Raji (cell line): ENCODE measurements at regions not wholly inside any gene's neighbourhood (a gene's known extent, or its start where the extent isn't known, plus 50 kb on each side); places are given as distances from the start of the nearest gene placed in this dataset.

Experiments
- POLR2A ChIP-seq: IDR thresholded peaks from 2 replicates; pipeline ENCODE4 v1.6.1; 2011; ENCODE audit warnings: low read depth, low read length, control low read depth; ENCODE audit not compliant: insufficient read depth

GRCh38 chr6:18335948-18336347 lies 51.2 kb upstream of the RNF144B start:
- TF ChIP-seq POLR2A: no peak

- TF ChIP-seq POLR2A: no peak
Measured at GRCh38 chr6:18334251-18334650, 52.9 kb upstream of the RNF144B start.

- no peak for TF ChIP-seq POLR2A
Measured at GRCh38 chr6:18330548-18331081, 56.5 kb upstream of the RNF144B start.

DNA sequence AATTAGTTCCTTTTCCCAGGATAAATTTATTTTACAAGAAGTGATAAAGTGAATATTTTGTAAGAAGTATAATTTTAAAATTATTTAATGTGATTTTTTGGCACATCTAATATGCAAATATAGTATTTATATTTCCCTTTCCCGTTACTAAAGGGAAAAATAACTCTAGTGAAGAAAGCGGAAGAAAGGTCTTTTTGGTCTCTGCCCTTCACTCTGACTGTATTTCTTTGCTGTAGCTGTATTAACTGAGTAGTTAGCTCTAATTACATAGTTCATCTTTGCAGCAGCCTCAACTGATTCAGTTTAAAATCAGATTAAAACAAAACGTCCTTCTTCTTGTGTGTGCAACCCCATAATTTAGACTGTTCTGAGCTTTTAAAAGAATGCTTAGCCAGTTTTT lies 57.4 kb upstream of the RNF144B start:
- peak; percentile 29; the same call in 1 of the 2 replicates for TF ChIP-seq POLR2A

DNA sequence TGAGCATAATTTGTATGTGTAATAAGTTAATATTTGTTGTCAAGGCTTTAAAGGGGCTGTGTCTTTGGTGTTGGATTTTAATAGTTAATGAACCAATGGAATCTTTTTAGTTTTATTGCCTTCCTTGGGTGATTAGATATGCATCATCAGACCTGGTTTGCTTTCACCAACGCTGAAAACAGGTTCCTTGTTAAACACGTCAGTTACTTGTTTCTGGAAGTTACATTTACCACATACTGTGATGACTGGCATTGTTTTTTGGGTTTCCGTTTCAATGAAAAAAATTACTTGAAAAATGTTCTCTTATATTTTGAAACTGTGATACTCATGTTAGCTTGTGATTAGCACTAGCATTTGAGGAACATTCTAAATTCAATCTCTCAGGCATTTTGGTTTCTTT lies 58.6 kb upstream of the RNF144B start:
- no peak for TF ChIP-seq POLR2A

GRCh38 chr6:18328070-18328469 lies 59.1 kb upstream of the RNF144B start:
- no peak for TF ChIP-seq POLR2A

DNA sequence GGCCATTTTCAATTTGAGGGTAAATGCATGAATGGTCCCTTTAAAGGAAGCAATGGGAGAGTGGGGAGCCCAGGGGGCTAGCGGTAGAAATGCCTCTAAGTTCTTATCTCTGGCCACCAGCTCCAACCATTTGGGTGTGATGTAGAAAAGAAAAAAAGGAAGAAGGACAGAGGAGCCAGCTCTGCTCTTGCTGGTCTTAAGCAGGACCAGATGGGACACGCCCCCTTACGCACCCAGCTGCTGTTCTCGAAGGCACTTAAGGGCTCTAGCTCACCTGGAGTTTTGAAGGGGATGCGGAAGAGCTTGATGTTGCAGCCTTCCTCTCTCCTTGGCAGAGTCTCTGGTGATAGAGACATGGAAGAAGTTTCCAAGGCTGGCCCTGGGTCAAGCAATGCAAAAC lies 59.5 kb upstream of the RNF144B start:
- no peak for TF ChIP-seq POLR2A

- no peak for TF ChIP-seq POLR2A
Measured at GRCh38 chr6:18326980-18327379, 60.2 kb upstream of the RNF144B start.

GRCh38 chr6:18326001-18326400 lies 61.1 kb upstream of the RNF144B start:
- no peak for TF ChIP-seq POLR2A

DNA sequence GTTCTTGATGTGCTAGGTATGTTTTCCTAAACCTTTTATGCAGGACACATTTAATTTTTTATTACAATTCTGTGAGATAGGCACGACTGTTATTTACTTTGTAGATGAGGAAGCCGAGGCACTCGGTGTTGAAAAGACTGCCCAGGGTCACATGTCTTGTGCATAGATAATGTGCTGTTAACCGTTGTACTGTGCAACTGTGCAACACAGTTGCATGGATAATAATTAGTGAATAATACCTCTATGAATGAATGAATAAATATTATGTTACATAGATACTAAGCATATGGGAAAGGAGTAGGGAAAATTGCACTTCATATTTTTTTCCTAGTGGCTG lies 60.3 kb upstream of the DEK start:
- TF ChIP-seq POLR2A: no peak

- no peak for TF ChIP-seq POLR2A
Measured at GRCh38 chr6:18323935-18324705, 59.8 kb upstream of the DEK start.

GRCh38 chr6:18317850-18318249 lies 53.5 kb upstream of the DEK start:
- no peak for TF ChIP-seq POLR2A

DNA sequence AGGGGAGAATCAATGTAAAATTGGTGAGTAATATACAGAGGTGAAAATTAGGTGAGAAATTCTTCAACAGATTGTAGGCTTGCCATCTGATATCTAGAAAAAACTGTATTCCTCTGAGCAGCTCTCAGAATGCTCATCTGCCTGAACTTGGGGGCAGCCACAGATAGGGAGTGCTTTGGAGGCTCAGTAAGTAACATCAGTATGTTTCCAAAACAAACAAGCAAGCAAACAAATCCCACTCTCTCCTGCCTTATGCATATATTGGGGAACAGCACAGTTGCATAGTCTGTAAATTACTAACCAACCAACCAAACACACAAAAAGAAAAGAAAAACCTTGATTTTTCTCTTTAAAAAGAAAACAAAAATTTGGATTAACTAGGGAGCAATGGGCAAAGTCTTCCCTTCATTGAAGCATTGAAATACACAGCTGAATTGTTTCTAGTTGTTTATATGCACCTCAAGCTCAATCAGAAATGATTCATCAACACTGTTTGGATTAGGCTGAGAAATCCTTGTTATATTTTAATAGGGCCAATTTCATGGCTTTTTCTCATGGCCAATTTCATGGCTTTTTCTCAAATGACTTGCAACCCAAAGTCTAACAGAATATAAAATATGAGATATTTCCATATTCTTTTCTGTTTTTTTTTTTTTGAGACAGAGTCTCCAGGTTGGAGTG lies 50.1 kb upstream of the DEK start:
- no peak for TF ChIP-seq POLR2A
